Activated T-cell treated with anti-CD3 and anti-CD28 coated beads, Interleukin-2, amount 50 U/mL, for 4 hours (primary cell): ENCODE measurements at regions not wholly inside any gene's neighbourhood (a gene's known extent, or its start where the extent isn't known, plus 50 kb on each side); places are given as distances from the start of the nearest gene placed in this dataset.

Experiments
- ATAC-seq, 2 donors: fragments of 200-7000 bp; cut with Tn5 transposase; one replicate each; pipeline ENCODE4 v1.10.0; 2021
- DNase-seq: peaks from one replicate; pipeline ENCODE4 v3.0.0-alpha.2; 2020
- H3K27me3 Mint-ChIP-seq: one replicate; pipeline ENCODE4 v1.8.0; 2021; ENCODE audit warnings: low read depth, mixed read lengths
- H3K36me3 Mint-ChIP-seq: one replicate; pipeline ENCODE4 v1.8.0; 2022; ENCODE audit warnings: mixed read lengths; ENCODE audit not compliant: insufficient read depth
- H3K4me1 Mint-ChIP-seq: one replicate; pipeline ENCODE4 v1.8.0; 2021; ENCODE audit warnings: low read depth, mixed read lengths
- H3K4me3 Mint-ChIP-seq: one replicate; pipeline ENCODE4 v1.8.0; 2021; ENCODE audit warnings: mild to moderate bottlenecking, moderate library complexity, mixed read lengths
- H3K9me3 Mint-ChIP-seq: one replicate; pipeline ENCODE4 v1.8.0; 2021; ENCODE audit warnings: mixed read lengths

DNA sequence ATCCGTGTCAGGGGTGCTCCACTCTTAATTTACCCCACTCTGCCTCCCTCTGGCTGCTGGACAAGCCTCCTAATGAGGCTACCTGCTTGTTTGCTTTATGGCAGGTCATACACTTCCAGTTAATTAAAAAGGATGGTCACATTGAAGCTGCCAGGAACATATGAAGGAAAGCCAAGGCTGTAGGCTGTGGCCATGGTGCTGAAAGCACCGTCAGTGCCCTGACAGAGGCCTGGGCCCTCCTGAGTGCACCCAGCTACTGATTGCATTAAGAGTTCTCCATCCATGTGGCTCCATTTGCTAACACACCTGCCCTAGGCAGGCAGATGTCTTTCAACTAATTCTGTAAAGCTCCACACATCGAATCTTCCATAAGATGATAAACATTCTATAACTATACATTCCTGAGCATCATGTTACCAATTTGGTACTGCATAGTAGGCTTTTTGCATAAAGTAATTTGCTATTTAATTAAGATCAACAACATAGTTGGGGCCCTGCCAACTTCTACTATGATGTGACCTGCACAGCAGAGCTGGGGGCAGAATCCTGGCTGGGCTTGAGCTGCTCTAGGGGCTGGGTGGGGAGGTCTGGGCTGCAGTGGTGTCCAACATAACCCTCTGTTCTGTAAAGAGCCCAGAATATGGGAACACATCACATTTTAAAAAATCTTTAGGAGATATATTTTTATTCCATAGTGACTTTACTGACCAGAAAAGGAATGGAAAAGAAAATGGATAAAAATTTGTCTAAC lies 224.8 kb downstream of the SIPA1L2 start:
- ATAC-seq (no peak), DNase-seq (no peak)
- Mint-ChIP-seq H3K27me3 (no peaks in the 10 kb centered on the region), H3K4me3 (no peak overlapping the region), H3K9me3 (peaks cover 5% of the 10 kb centered on the region), H3K36me3 (peaks cover 6% of the 10 kb centered on the region), H3K4me1 (no peaks in the 10 kb centered on the region)

DNA sequence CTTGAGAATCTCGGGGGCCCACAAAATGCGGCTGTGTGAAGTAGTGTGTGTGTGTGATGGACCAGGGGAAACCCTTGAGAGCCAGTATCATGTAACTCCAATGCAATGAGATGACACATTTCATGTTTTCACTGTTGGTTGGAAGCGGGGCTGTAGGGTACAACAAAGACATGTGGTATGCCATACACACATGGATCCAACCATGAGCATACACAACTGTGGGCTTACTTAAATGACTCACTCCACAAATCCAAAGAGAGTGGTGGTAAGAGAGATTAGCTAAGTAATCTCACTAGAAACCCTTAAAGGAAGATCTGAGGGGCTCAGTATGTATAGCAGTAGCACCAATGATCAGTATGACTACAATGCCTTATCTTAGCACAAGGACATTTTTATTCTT lies 225.7 kb downstream of the SIPA1L2 start:
- H3K4me3 Mint-ChIP-seq, result no peak overlapping the region
- DNase-seq (no peak), ATAC-seq (no peak)
- peaks cover 6% of the 10 kb centered on the region for H3K36me3 Mint-ChIP-seq
- no peaks in the 10 kb centered on the region for H3K27me3 Mint-ChIP-seq
- H3K9me3 Mint-ChIP-seq, result peaks cover under 1% of the 10 kb centered on the region
- H3K4me1 Mint-ChIP-seq, result no peaks in the 10 kb centered on the region

DNA sequence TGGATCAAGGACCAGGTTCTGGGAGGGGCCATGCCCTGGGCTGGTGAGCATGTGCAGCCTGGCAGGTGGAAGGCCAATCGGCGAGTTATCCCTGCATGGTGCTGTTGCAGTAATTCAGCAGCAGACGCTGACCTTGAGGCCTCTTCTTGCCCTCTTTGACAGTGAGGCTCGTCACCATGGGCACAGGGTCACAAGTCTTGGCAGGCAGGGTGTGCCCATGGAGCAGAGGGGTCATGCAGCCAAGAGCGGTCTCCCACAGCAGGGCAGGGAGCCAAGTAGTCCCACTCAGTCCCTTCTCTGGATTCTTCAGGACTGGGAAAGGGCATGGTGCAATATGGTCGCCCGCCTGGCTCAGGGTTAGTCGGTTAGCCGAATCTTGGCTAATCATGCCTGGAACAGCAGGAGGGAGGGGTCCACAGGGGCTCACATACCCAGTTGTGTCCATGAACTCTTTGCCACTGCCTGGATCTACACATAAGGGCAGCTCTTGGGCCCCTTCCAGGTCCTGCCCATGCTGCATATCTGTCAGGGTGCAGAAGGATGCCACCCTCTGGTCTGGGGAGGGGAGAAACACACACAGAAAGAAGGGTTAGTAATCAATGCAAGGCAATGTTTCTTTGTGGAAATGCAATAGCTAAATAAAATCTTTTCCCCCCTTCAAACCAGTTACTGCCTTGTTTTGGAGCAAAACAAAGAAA lies 226.8 kb downstream of the SIPA1L2 start:
- no peaks in the 10 kb centered on the region for H3K4me1 Mint-ChIP-seq
- H3K27me3 Mint-ChIP-seq, result no peaks in the 10 kb centered on the region
- H3K4me3 Mint-ChIP-seq, result no peak overlapping the region
- peaks cover 10% of the 10 kb centered on the region for H3K36me3 Mint-ChIP-seq
- DNase-seq (no peak), ATAC-seq (no peak)
- no peaks in the 10 kb centered on the region for H3K9me3 Mint-ChIP-seq

DNA sequence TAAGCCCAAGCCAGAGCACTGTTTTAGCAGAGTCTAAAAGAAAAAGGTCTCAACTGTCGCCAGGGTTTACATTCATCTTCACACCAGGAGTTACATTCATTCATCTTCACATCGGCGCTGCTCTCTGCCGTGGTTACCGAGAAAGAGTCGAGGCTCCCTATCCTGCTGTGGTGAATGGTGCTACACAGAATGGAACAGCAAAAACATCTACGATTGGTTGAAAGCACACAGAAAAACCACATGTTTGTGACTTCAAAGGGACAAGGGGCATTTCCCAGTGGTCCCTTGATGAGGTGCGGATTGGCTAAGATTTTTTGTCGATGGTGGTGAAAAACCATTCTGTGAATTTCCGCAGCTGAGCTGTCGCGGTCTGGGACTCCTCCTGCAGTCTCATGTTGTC lies 231.1 kb downstream of the SIPA1L2 start:
- Mint-ChIP-seq H3K36me3 (peaks cover 10% of the 10 kb centered on the region), H3K4me1 (no peaks in the 10 kb centered on the region), H3K9me3 (no peaks in the 10 kb centered on the region), H3K4me3 (no peak overlapping the region), H3K27me3 (no peaks in the 10 kb centered on the region)
- DNase-seq (no peak), ATAC-seq (peak in 1 of 2 donors; percentile 21)

DNA sequence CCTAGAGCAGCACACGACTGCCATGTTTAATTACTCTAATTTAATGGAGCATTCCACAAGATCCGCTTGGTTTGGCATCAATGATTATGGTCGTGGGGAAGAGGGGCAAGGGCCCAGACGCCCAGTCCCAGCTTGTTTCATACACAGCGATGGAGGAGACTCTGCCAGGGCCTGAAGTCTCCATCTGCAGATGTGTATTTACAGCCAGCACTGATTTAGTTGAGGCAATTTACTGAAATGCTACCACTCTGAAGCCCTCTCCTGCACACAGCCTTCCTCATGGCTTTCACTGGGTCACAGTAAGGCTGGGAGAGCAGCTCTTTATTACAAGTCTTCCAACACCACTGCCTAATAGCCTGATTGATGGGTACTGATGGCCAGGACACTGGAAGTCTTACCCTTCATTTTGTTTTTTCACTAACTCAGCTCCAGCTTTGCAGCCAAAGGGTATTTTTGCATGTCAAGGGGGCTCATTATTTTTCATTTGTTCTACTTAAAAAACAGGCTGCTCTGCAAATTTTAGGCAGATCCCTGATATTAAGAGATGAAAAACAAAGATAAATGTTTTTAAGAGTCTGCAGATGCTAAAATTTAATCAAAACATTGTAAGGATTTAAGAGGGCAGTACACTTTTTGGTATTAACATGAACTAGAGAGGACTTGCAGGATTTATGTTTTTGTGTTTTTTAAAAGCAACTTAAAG lies 236.3 kb downstream of the SIPA1L2 start:
- H3K4me1 Mint-ChIP-seq, result no peaks in the 10 kb centered on the region
- no peaks in the 10 kb centered on the region for H3K9me3 Mint-ChIP-seq
- DNase-seq (no peak), ATAC-seq (no peak)
- peaks cover 2% of the 10 kb centered on the region for H3K36me3 Mint-ChIP-seq
- no peak overlapping the region for H3K4me3 Mint-ChIP-seq
- H3K27me3 Mint-ChIP-seq, result no peaks in the 10 kb centered on the region

DNA sequence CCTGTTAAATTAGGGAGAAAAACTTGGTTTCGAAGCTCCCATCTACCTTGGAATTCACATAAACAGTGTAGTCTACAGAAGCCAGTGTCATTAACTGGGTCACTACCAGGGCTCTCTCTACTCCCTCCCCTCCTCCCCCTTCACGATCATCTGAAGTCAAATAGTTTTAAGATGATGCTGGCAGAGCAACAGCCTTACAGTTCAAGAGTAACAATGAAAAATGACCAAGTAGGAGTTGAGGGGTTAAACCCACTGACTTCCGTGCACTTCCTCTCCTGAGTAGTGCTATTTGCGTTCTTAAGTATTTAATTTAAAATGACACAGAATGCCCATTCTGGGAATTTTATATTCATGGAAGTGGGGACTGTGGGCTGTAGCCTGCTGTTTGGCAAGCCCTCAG lies 236.9 kb downstream of the SIPA1L2 start:
- no peaks in the 10 kb centered on the region for H3K9me3 Mint-ChIP-seq
- no peak for DNase-seq
- H3K4me3 Mint-ChIP-seq, result no peak overlapping the region
- no peaks in the 10 kb centered on the region for H3K27me3 Mint-ChIP-seq
- no peaks in the 10 kb centered on the region for H3K36me3 Mint-ChIP-seq
- ATAC-seq, result no peak
- H3K4me1 Mint-ChIP-seq, result no peaks in the 10 kb centered on the region

DNA sequence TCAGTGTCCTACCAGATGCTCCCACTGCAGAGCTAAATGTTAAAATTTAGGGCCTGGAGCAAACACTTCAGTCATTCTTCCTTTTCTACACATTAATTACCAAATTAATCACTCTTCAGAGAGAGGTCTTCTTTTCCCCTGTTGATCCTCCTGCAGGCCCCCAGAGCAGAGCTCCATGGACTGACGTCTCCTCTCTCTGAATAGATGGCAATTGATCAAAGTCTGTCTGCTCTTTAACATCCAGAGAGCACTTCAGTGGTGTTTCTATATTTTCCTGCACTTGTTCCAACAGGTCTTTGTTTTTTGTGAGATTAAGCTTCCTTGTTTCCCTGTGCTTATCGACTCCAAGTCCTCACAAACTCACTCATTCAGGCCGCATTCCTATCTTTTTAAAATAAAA lies 239.3 kb downstream of the SIPA1L2 start:
- ATAC-seq, result no peak
- H3K9me3 Mint-ChIP-seq, result no peaks in the 10 kb centered on the region
- H3K4me3 Mint-ChIP-seq, result no peak overlapping the region
- no peak for DNase-seq
- H3K4me1 Mint-ChIP-seq, result no peaks in the 10 kb centered on the region
- no peaks in the 10 kb centered on the region for H3K27me3 Mint-ChIP-seq
- H3K36me3 Mint-ChIP-seq, result no peaks in the 10 kb centered on the region

DNA sequence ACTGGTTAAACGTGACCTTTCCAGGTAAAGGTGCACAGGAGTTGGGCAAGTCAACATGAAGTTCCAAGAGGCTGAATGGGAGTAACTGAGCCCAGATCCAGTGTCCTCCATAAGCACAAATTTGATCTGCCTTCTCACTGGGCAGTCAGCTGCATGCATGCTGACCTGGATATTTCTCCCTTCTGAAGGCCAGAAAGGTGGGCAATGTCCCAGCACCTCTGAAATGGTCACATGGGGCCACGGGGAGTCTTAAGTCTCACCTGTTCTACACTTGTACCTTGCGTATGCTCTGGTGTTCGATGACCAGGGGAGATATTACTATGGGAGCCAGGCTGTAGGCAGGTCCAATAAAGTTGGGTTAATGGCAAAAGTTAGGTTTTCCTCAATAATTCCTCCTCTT lies 240.2 kb downstream of the SIPA1L2 start:
- Mint-ChIP-seq H3K27me3 (no peaks in the 10 kb centered on the region), H3K36me3 (no peaks in the 10 kb centered on the region), H3K4me3 (no peak overlapping the region), H3K9me3 (no peaks in the 10 kb centered on the region), H3K4me1 (no peaks in the 10 kb centered on the region)
- ATAC-seq (no peak), DNase-seq (no peak)

DNA sequence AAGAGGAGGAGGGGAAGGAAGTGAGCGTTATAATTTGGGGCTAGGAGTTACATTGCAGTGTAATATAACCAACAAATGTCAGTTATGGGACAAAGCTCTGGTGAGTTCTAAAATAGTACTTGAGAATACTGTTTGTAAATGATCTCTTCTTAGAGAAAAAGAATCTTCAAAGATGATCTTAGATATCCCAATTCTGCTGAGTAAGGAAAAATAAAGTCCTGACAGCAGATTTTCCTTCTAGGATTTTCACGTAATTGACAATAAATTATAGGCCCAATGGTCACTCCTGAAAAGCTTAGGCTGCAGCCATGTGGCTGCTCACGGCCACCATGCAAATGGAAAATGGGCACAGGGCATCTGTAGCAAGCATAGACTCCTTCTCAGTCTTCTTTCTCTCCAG lies 241.6 kb downstream of the SIPA1L2 start:
- no peaks in the 10 kb centered on the region for H3K4me1 Mint-ChIP-seq
- H3K36me3 Mint-ChIP-seq, result no peaks in the 10 kb centered on the region
- DNase-seq, result no peak
- H3K4me3 Mint-ChIP-seq, result no peak overlapping the region
- no peak for ATAC-seq
- peaks cover 4% of the 10 kb centered on the region for H3K27me3 Mint-ChIP-seq
- H3K9me3 Mint-ChIP-seq, result no peaks in the 10 kb centered on the region

DNA sequence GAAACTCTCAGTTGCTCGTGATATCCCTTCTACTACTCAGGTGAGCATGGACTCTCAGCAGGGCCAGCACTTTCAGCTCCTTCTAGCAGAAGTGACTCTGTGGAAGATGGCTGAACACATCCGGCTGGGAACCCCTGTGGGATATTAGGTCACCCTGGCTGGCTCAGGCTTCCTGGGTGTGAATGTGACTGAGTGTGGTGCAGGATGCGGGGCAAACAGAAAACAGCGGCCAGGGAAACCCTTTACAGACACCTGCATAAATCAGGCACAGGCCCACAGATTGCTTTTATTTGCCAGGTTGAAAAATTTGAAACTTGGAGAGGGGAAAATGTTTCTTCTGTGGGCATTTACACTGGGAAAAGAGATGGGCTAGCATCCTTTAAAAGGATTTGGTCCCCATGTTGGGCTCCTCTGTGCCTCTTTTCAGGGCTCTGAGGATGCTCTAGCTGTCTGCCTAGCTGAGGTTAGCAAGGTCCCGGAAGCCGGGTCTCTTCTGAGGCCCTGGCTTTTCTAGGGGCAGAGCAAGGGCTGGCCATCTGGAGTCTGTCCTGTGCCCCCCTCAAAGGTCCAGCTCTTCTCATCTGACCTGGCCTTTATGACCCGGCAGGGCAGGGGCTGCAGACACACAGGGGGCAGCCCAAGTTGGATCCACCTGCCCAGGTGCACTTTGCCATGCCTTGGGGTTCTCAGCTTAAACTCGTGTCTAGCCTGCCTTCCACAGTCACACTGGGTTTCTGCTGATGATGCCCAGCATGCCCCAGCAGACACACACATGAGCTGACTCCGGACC lies 243.0 kb downstream of the SIPA1L2 start:
- H3K36me3 Mint-ChIP-seq, result no peaks in the 10 kb centered on the region
- no peaks in the 10 kb centered on the region for H3K4me1 Mint-ChIP-seq
- no peak for ATAC-seq

DNA sequence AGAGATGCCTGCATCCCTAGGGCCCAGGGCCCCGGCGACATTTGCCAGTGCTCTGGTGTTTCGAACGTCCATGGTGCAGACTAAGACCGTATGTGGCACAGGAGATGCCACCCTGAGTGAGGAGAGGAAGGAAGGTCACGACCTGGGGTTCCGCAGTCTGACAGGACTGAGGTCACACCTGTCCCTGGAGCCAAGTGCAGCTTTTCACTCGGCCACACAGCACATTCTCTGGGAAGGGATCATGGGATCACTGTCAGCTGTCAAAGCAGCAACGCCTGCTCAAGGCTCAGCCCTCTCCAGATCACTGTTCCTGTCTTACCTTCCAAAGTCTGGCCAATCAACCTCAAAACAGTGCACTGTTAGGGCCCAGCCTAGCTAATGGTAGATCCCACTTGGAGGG lies 243.6 kb downstream of the SIPA1L2 start:
- ATAC-seq (no peak), DNase-seq (no peak)
- Mint-ChIP-seq H3K27me3 (peaks cover 4% of the 10 kb centered on the region), H3K4me3 (no peak overlapping the region), H3K9me3 (no peaks in the 10 kb centered on the region), H3K36me3 (no peaks in the 10 kb centered on the region), H3K4me1 (no peaks in the 10 kb centered on the region)

More for the DNA sequence above, 243.0 kb downstream of the SIPA1L2 start:
- peaks cover 4% of the 10 kb centered on the region for H3K27me3 Mint-ChIP-seq
- H3K4me3 Mint-ChIP-seq, result no peak overlapping the region
- no peaks in the 10 kb centered on the region for H3K9me3 Mint-ChIP-seq
- DNase-seq, result no peak

DNA sequence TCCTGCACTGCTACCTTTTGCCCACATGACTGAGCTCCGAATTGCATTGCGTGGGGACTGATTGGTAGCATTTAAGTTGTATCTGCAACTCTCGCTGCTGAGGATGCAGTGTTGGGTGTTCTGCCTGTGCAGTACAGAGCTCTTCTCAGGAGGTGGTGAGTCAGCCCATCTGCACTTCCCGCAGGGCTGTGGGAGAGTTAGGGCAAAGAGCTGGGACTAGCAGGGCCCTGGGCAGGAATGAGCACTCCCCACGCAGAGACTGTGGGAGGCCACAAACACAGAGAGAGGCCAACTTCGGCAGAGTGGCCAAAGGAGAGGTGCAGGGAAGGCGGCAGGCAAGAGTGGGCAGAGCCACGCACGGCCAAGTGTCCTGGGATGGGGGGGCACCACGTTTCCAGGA lies 244.7 kb downstream of the SIPA1L2 start:
- no peaks in the 10 kb centered on the region for H3K9me3 Mint-ChIP-seq

DNA sequence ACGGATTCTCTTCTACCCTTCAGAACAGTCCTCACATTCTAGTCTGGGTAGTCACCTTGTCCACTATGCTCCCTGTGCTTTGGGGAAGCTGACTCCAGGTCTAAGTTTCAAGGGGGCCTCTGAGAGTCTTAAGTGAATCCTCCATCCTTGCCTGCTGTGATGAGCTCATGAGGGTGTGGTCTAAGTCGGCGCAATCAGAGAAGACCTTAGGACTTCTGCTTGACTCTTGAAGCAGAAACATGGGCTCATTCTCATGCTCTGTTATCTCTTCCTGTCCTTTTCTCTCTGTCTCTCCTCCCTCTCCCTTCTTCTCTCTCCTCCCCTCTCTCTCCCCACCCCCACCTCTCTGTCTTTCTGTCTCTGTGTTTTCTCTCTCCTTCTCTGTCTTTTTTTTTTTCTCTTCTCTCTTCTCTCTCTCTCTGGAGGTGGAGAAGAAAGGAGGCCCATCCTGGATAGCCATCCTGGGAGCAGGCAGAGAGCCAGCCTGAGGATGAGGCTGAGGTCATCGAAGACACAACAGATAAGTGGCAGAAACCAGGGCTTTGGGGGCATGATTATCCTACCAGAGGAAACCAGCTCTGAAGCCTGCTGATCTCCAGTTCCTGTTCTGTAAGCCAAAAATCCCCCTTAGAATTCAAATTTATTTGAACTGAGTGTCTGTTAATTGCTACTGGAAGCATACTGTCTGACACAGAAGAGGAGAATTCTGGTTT lies 245.6 kb downstream of the SIPA1L2 start:
- Mint-ChIP-seq H3K4me3 (no peak overlapping the region), H3K36me3 (no peaks in the 10 kb centered on the region), H3K27me3 (peaks cover 4% of the 10 kb centered on the region), H3K9me3 (no peaks in the 10 kb centered on the region), H3K4me1 (no peaks in the 10 kb centered on the region)
- DNase-seq (no peak), ATAC-seq (no peak)

More for the DNA sequence above, 244.7 kb downstream of the SIPA1L2 start:
- H3K36me3 Mint-ChIP-seq, result no peaks in the 10 kb centered on the region
- DNase-seq (no peak), ATAC-seq (no peak)
- H3K4me1 Mint-ChIP-seq, result no peaks in the 10 kb centered on the region
- peaks cover 4% of the 10 kb centered on the region for H3K27me3 Mint-ChIP-seq
- H3K4me3 Mint-ChIP-seq, result no peak overlapping the region
